CD4-positive, alpha-beta T cell treated with Interleukin-1 beta for 1 hour (primary cell): ENCODE measurements at regions not wholly inside any gene's neighbourhood (a gene's known extent, or its start where the extent isn't known, plus 50 kb on each side); places are given as distances from the start of the nearest gene placed in this dataset.
"Not testable (repeated sequence)": the region's sequence is repeated elsewhere in the genome, so short reads cannot be mapped to it uniquely, and the experiment has no call there.

Experiments
- DNase-seq, 2 donors: peaks; one replicate each; pipeline ENCODE4 v3.0.0-alpha.2; 2020 to 2022

DNA sequence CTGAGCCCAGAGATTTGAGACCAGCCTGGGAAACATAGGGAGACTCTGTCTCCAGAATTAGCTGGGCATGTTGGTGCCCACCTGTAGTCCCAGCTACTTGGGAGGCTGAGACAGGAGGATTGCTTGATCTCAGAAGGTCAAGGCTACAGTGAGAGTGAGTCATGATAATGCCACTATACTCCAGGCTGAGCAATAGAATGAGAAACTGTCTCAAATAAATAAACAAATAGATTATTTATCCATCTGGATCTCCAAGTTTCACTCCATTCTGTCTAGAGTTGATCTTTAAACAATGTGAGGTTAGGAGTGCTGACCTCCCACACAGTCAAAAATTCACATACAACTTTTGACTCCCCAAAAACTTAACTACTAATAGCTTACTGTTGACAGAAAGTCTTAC is 106.8 kb upstream of the PALMD start:
- DNase-seq: no peak

- DNase-seq: no peak
These were observed 105.2 kb upstream of the PALMD start for GRCh38 chr1:99540744-99541143.

DNA sequence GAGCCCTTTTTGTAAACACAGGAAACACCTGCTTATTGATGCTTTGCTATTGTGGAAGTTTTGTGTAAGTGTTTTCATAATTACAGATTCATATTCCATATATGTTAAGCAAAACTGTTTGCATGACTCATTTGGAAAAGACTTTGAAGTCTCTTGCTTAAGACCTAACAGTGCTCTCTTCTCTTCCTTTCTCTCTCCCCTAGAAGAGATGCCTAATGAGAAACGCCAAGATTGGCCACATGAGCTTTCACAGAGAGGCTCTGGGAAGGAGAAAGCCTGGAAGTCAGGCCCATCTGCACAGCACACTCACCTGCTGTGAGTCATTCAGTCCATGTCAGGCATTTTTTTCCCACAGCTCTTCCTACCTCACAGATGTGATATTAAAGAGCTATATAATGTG is 101.6 kb upstream of the PALMD start:
- no peak for DNase-seq

GRCh38 chr1:99546432-99547416 is 99.2 kb upstream of the PALMD start:
- DNase-seq: no peak

DNA sequence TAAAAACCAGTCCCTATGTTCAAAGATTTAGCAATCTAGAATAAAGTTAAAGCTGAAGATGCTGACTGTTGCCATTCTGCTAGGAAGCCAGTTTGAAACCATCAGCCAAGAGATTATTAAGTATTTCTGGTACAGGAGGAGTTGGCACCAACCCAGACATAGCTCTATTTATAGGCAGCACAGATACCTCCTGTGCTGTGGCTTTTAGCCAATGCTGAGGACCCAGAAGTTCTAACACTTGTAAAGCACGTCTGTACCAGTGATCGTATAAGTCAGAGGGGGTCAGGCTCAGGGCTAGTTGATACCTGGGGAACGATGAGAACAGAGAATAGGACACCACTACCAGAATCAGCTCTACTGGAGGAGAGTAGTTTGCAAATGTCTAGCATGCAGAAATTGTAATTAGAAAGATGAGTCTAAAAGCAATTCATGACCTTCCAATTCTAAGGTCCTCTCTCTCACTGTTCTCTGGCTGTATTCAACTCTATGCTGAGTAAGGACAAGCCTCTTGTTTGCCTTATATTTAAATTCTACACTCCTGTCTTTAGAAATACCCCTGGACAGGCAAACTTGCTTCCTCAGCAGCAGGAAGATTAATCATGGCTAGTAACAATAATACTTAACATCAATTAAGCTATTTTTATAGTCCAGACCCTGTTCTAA is 96.8 kb upstream of the PALMD start:
- no peak for DNase-seq

GRCh38 chr1:99550198-99550597 is 95.7 kb upstream of the PALMD start:
- no peak for DNase-seq

DNA sequence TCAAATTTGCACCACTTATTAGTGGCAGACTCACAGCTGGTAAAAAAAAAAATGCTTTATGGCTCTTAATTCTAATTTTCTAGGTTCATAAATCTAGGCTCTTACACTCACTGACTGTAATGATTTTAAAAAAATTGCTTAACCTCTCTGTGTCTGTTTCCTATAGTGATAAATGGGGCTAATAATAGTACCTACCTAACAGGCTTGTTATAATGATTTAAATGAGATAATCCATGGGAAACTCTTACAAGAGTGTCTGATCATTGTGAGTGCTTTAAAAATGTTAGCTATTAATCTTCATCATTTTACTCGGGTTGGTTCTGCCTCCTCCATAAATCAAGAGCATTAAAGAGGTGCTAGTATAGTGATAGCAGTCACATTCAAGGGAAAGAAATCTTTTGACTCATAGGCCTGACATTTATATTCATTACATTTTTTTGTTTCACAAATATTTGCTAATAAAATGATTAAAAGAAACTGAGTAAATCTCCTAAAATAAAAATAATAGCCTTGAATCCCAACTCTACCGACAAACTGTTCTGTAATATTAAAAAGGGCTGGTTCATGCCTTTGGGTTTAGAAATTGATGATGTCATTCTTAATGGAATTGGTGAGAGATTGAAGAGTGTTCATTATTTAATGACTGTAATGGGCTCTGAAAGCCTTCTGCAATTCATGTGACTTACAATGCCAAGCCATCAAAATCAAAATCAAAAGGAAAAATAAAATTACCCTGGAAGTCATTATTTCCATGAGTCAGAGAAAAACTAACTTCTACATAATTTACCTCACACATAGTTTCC is 93.9 kb upstream of the PALMD start:
- no peak for DNase-seq

- DNase-seq: no peak
These were observed 92.6 kb upstream of the PALMD start for GRCh38 chr1:99553301-99553700.

- not testable (repeated sequence) for DNase-seq
These were observed 92.1 kb upstream of the PALMD start for GRCh38 chr1:99553819-99554218.

GRCh38 chr1:99554727-99555126 is 91.2 kb upstream of the PALMD start:
- no peak for DNase-seq

GRCh38 chr1:99557546-99558202 is 88.2 kb upstream of the PALMD start:
- DNase-seq: no peak

- no peak for DNase-seq
These were observed 86.7 kb upstream of the PALMD start for GRCh38 chr1:99559166-99559565.

DNA sequence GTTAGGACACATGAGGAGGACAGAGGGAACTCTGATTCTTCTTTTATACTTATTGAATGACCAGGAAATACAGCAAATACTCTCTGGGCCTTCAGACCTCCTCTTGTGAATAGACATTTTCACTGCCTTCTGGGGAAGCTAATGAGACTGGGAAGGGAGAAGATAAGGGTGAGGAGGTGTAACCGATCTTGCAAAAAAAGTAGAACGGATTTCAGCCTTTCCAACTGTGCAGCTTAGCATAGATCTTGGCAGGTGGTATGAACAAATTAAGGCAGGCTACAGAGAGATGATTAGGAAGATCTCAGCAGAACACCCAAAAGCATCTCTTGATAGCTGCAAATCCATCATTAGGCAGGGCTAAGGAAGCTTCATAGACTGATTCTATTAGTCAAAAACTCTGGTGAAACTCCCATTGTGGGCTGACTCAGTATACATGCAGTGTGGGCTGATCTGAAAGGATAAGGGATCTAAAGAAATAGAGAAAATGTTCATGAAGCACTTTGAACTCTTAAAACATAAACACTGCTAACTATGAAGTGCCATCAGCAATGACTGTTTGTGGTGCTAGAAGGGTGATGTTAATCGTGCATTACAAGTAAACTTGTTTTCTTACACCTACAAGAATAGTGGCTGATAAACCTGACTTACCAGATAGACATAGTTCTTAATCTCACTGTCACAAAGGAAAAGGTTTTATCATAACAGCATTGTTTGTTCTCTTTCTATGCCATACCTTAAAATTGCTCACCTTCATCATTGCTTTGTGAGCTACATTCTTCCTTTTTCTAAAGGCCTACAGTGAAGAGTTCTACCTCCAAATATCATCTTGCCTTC is 85.5 kb upstream of the PALMD start:
- no peak for DNase-seq

GRCh38 chr1:99561952-99562351 is 84.0 kb upstream of the PALMD start:
- DNase-seq: no peak

DNA sequence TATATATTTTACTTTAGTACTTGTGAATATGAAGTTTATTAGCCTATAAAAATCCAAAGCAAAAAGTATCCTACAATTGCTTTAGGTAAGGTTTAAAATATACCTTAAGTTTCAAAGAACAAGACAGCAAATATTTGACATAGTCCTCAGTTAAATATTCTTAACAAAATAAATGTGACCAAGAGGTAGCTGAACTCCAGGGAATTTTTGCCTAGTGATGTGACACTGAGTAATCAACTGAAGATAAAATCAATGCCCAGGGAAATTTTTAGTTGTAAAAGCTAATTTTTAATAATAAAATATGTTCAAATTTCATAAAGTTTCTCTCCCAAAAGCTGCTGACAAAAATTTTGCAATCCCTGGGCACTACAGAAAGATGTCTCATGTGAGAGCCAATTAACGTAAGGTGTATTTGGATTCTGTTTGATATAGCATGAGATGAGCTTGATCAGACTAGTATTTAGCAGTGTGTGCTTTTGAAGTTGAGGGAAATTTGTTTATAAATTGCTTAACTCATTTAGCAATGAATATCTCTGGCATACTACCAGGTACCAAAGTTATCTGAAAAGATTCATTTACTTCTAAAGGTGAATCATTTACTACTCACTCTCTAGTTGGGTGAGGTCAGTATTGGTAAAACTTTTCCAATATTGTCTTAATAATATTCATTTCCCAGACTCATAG is 80.2 kb upstream of the PALMD start:
- DNase-seq: no peak

- no peak for DNase-seq
These were observed 79.5 kb upstream of the PALMD start for GRCh38 chr1:99566290-99567021.

- DNase-seq: no peak
These were observed 75.3 kb upstream of the PALMD start for GRCh38 chr1:99570486-99571089.

DNA sequence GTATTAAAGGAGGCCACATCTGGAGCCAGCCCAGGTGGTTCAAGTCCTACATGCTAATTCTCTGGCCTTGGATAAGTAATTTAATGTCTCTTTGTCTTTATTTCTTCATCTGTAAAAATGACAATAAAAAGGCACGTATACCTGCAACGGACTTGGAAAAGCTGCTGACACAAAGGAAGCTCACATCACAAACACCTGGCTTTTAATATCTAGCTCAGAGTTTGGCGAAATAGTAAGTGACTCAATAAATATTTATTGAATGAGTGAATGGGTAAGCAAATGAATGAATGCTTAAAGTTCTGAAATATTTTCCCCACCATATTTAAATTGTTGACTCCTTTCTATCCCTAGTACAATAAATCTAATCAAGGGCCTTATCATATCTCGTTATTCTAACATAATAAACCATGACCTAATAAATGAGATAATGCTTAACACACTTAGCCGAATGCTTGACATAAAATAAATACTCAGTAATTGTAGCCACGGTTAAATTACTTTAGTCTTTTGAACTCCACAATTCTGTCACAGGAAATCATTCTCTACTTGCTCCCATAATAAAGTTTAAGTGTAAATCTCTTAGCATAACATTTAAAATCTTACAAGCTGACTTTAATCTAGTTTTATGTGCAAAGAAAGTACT is 74.7 kb upstream of the PALMD start:
- DNase-seq: no peak

DNA sequence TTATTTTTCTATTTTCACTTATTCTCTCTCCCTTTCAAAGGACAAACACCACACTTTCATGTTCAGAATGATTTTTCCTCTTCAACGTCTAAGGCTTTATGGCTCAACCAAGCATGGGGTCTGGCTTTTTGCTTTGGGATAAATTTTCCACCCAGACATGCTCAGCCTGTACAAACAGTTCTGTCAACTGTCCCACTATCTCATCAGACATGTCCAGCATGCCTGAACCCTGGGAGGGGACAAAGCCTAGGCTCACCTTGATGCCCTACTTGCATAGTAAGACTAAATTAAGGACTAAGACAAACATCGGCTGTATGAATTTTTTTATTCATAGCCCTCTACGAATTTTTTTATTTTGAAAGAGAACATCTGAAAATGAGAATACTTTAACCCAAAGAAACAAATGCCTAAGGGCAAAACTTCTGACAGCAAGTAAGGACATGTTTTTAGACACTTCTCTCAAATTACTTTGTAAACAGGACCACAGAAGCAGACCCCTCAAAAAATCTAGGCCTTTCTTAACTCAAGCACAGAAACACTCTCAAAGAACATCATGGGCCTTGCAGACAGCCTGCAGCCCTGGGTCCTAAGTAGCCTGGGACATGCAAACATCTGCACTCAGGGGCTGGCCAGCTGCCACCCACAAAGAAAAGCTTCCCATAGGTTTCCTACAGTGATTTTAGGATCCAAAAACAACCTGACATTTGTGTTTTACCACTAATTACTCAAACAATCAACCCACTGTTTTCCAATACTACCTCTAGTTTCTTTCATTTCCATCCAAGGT is 72.3 kb upstream of the PALMD start:
- no peak for DNase-seq
